Transverse colon (tissue), 3 donors: ENCODE measurements at regions not wholly inside any gene's neighbourhood (a gene's known extent, or its start where the extent isn't known, plus 50 kb on each side); places are given as distances from the start of the nearest gene placed in this dataset.
"Not testable (repeated sequence)": the region's sequence is repeated elsewhere in the genome, so short reads cannot be mapped to it uniquely, and the experiment has no call there.

Experiments
- EP300 ChIP-seq: sonication (generic); formaldehyde crosslinking; IDR thresholded peaks from one replicate; pipeline ENCODE4 v1.6.1; 2017; ENCODE audit warnings: antibody characterized with exemption, low read depth
- TF ChIP-seq, protein P1 (sequence below), 5 experiments: fragments of 200-600 bp in 3 of 5; fragments of 450-650 bp in 2 of 5; sonication (generic) in 3 of 5; IDR thresholded peaks; 1 replicate in 2 of 5; 2 replicates in 3 of 5; pipeline ENCODE4 v1.5.1; 2016 to 2017; ENCODE audit warnings: antibody characterized with exemption in 5 of 5, inconsistent platforms in 3 of 5, mild to moderate bottlenecking in 2 of 5, moderate library complexity in 1 of 5

DNA sequence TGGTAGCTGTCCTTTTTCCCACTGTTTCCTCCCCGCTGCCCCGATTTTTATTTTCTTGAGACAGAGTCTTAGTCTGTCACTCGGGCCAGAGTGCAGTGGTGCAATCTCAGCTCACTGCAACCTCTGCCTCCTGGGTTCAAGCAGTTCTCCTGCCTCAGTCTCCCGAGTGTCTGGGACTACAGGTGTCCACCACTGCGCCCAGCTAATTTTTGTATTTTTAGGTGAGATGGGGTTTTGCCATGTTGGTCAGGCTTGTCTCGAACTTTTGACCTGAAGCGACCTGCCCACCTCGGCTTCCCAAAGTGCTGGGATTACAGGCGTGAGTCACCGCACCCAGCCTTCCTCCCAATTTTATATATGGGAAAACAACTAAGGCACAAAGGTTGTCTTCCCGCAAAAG is 251.0 kb downstream of the GOLGA6L6 start:
- TF ChIP-seq, protein P1, sequence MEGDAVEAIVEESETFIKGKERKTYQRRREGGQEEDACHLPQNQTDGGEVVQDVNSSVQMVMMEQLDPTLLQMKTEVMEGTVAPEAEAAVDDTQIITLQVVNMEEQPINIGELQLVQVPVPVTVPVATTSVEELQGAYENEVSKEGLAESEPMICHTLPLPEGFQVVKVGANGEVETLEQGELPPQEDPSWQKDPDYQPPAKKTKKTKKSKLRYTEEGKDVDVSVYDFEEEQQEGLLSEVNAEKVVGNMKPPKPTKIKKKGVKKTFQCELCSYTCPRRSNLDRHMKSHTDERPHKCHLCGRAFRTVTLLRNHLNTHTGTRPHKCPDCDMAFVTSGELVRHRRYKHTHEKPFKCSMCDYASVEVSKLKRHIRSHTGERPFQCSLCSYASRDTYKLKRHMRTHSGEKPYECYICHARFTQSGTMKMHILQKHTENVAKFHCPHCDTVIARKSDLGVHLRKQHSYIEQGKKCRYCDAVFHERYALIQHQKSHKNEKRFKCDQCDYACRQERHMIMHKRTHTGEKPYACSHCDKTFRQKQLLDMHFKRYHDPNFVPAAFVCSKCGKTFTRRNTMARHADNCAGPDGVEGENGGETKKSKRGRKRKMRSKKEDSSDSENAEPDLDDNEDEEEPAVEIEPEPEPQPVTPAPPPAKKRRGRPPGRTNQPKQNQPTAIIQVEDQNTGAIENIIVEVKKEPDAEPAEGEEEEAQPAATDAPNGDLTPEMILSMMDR (IDR thresholded peaks at IDR 0.05), result not testable (repeated sequence)
- TF ChIP-seq EP300, result not testable (repeated sequence)
